HepG2 (cell line): ENCODE measurements at regions not wholly inside any gene's neighbourhood (a gene's known extent, or its start where the extent isn't known, plus 50 kb on each side); places are given as distances from the start of the nearest gene placed in this dataset.

Source experiments
- ATAC-seq: fragments of 200-7000 bp; cut with Tn5 transposase; 3 replicates; pipeline ENCODE4 v1.9.1; 2020; ENCODE audit warnings: mild to moderate bottlenecking, moderate library complexity
- BruUV-seq: library from RNA; stranded (reverse); fragments of 400-500 nt; replicated peaks from 2 replicates; lab custom pipeline; 2021; lab: Mats Ljungman, UMichigan
- CTCF ChIA-PET: fragments of 300-600 bp; formaldehyde crosslinking; extraction: SDS; loops from one replicate; lab custom pipeline; 2021; ENCODE audit warnings: low total read pairs, inconsistent platforms, low intra/inter-chr PET ratio; lab: Yijun Ruan, JAX
- POLR2A ChIA-PET: fragments of 350-600 bp; sonication (Branson Sonifier 250); formaldehyde crosslinking; loops from one replicate; lab custom pipeline; 2020; ENCODE audit warnings: antibody characterized with exemption, inconsistent platforms; lab: Yijun Ruan, JAX
- DNase-seq: peaks from one replicate; pipeline ENCODE4 v3.0.0-alpha.2; 2015; ENCODE audit warnings: low spot score
- FAIRE-seq: peaks from 3 replicates; lab custom pipeline; 2011; peaks lifted over from hg19 to GRCh38; lab: Jason Lieb, UNC
- H2AFZ ChIP-seq: one replicate; pipeline ENCODE4 v1.6.1; 2011; ENCODE audit warnings: low read length, inconsistent platforms
- H3K27ac ChIP-seq: fragments of 300-600 bp; 3 replicates; pipeline ENCODE4 v1.8.0; 2011; ENCODE audit warnings: mixed run types, mild to moderate bottlenecking, mixed read lengths, low read length, inconsistent platforms; ENCODE audit not compliant: insufficient read depth; ENCODE audit errors: extremely low read length
- H3K27me3 ChIP-seq, 2 experiments: fragments of 200-600 bp in 1 of 2; 2 replicates in 1 of 2; 3 replicates in 1 of 2; pipeline versions ENCODE4 v1.6.0 to v1.8.0; 2011; ENCODE audit warnings: low read length in 2 of 2, mild to moderate bottlenecking in 2 of 2, moderate library complexity in 2 of 2, inconsistent platforms in 1 of 2; ENCODE audit not compliant: insufficient read depth in 2 of 2, control insufficient read depth in 1 of 2
- H3K36me3 ChIP-seq, 2 experiments: fragments of 200-600 bp in 1 of 2; replicated peaks in 1 of 2; 2 replicates in 1 of 2; 3 replicates in 1 of 2; pipeline versions ENCODE4 v1.5.1 to v1.8.0; 2011; ENCODE audit warnings: low read length in 2 of 2, inconsistent platforms in 1 of 2; ENCODE audit not compliant: insufficient read depth in 2 of 2, control insufficient read depth in 1 of 2
- H3K4me1 ChIP-seq: 2 replicates; pipeline ENCODE4 v1.5.1; 2012; ENCODE audit warnings: low read length, inconsistent platforms; ENCODE audit not compliant: insufficient read depth
- H3K4me2 ChIP-seq: 2 replicates; pipeline ENCODE4 v1.6.0; 2011; ENCODE audit warnings: low read depth, low read length, inconsistent platforms
- H3K4me3 ChIP-seq, 3 experiments: fragments of 200-600 bp in 1 of 3; sonication (generic), shearing (Covaris generic) in 1 of 3; replicated peaks in 1 of 3; 2 replicates each; pipeline ENCODE4 v1.5.1; 2011 to 2016; ENCODE audit warnings: low read length in 3 of 3, inconsistent platforms in 2 of 3, low read depth in 2 of 3, mild to moderate bottlenecking in 2 of 3, control low read depth in 1 of 3, mixed read lengths in 1 of 3; ENCODE audit not compliant: insufficient read depth in 1 of 3
- H3K79me2 ChIP-seq: one replicate; pipeline ENCODE4 v1.6.1; 2011; ENCODE audit warnings: low read length, inconsistent platforms; ENCODE audit not compliant: insufficient read depth
- H3K9ac ChIP-seq: 2 replicates; pipeline ENCODE4 v1.6.0; 2011; ENCODE audit warnings: mild to moderate bottlenecking, low read depth, low read length, inconsistent platforms; ENCODE audit not compliant: insufficient read depth
- H3K9me3 ChIP-seq: 2 replicates; pipeline ENCODE4 v1.5.1; 2012; ENCODE audit warnings: mild to moderate bottlenecking, low read length
- H4K20me1 ChIP-seq: 2 replicates; pipeline ENCODE4 v1.6.0; 2011; ENCODE audit warnings: inconsistent platforms, mild to moderate bottlenecking, low read length, moderate library complexity; ENCODE audit not compliant: insufficient read depth
- ARID3A ChIP-seq: IDR thresholded peaks from 2 replicates; pipeline ENCODE4 v1.6.1; 2012; ENCODE audit warnings: low read depth, low read length, improper control_type of control experiment
- MNT ChIP-seq: fragments of 450-650 bp; IDR thresholded peaks from 2 replicates; pipeline ENCODE4 v1.6.1; 2016
- NFATC3 ChIP-seq: sonication (generic); formaldehyde crosslinking; IDR thresholded peaks from 2 replicates; pipeline ENCODE4 v1.5.1; 2020; ENCODE audit warnings: mild to moderate bottlenecking, missing genetic modification reagents
- PCBP1 ChIP-seq: fragments of 200-400 bp; formaldehyde crosslinking; IDR thresholded peaks from 2 replicates; pipeline ENCODE4 v1.6.1; 2017; ENCODE audit warnings: mild to moderate bottlenecking, low read depth, low read length, borderline replicate concordance
- POLR2AphosphoS2 ChIP-seq: IDR thresholded peaks from 2 replicates; pipeline ENCODE4 v1.6.1; 2011; ENCODE audit warnings: low read depth, low read length, improper control_type of control experiment
- SP1 ChIP-seq, 2 experiments: fragments of 450-650 bp in 1 of 2; sonication (generic) in 1 of 2; formaldehyde crosslinking in 1 of 2; IDR thresholded peaks; 2 replicates each; pipeline versions ENCODE4 v1.4.0 to v1.6.1; 2016 to 2020; ENCODE audit warnings: missing genetic modification reagents in 1 of 2
- ZBTB4 ChIP-seq: sonication (generic); formaldehyde crosslinking; IDR thresholded peaks from 2 replicates; pipeline ENCODE4 v1.4.0; 2020; ENCODE audit warnings: missing genetic modification reagents, mild to moderate bottlenecking, borderline replicate concordance
- ZFY ChIP-seq: sonication (generic); formaldehyde crosslinking; IDR thresholded peaks from 2 replicates; pipeline ENCODE4 v1.4.0; 2020; ENCODE audit warnings: missing genetic modification reagents
- ZNF101 ChIP-seq: sonication (generic); formaldehyde crosslinking; IDR thresholded peaks from 2 replicates; pipeline ENCODE4 v1.4.0; 2020; ENCODE audit warnings: mild to moderate bottlenecking, low read depth, missing genetic modification reagents, borderline replicate concordance
- ZNF639 ChIP-seq: conservative IDR thresholded peaks from 2 replicates; pipeline ENCODE4 v1.6.1; 2018; ENCODE audit warnings: missing genetic modification reagents
- ZNF687 ChIP-seq: sonication (generic); formaldehyde crosslinking; IDR thresholded peaks from 2 replicates; pipeline ENCODE4 v1.5.1; 2020; ENCODE audit warnings: mild to moderate bottlenecking, missing genetic modification reagents, moderate library complexity
- ZNF775 ChIP-seq: sonication (generic); formaldehyde crosslinking; IDR thresholded peaks from 2 replicates; pipeline ENCODE4 v1.4.0; 2020; ENCODE audit warnings: missing genetic modification reagents, mild to moderate bottlenecking, moderate library complexity, borderline replicate concordance
- WGBS: methylation state at CpG from one replicate; pipeline ENCODE4 v1.1.6; 2017; ENCODE audit warnings: low lambda C conversion rate; 5-methylcytosine and 5-hydroxymethylcytosine counted together
- in situ Hi-C: cut with HindIII; loops from 2 replicates; pipeline ENCODE4 v1.10.0; 2017; ENCODE audit warnings: low pct_unique_long_range_greater_than_20kb; ENCODE audit not compliant: extremely low pct_ligation_motif_present
- intact Hi-C: fragments of 100-400 bp; cut with micrococcal nuclease; formaldehyde crosslinking; loops from one replicate; pipeline ENCODE4 v1.10.0; 2022; ENCODE audit not compliant: unreplicated experiment

- ATAC-seq (peak; percentile 98), DNase-seq (peak; percentile 80), FAIRE-seq (peak; percentile 79)
- Histone ChIP-seq H3K4me2 (peak overlapping the region; percentile 68), H3K27ac (peak overlapping the region; percentile 52), H3K36me3 (no peaks in the 10 kb centered on the region), H3K4me1 (peaks cover 22% of the 10 kb centered on the region), H3K4me3 (no peak overlapping the region), H3K9ac (no peak overlapping the region), H3K9me3 (no peaks in the 10 kb centered on the region), H2AFZ (no peak overlapping the region), H3K27me3 (no peaks in the 10 kb centered on the region), H4K20me1 (no peaks in the 10 kb centered on the region), H3K79me2 (no peaks in the 10 kb centered on the region)
- intact Hi-C loops (loop anchor here (10.0 kb wide), 1 partner anchor 378 kb away; no protein-coding TSS in a partner anchor), in situ Hi-C loops (no loop called here)
- CTCF ChIA-PET, result no interaction called here
- 3% methylated on average over 6 of the region's 6 CpGs for WGBS
- POLR2A ChIA-PET, result no interaction called here
- no TSS peak for BruUV-seq
- TF ChIP-seq ZNF687 (CRISPR knock-in tag) (no peak), ZFY (CRISPR knock-in tag) (no peak), ZNF101 (CRISPR knock-in tag) (no peak), ZBTB4 (CRISPR knock-in tag) (no peak), PCBP1 (no peak), ZNF775 (CRISPR knock-in tag) (no peak), MNT (no peak), ARID3A (0 out of 2 replicates have a peak, but pooled peaks have one; percentile 18), ZNF639 (CRISPR knock-in tag) (no peak), NFATC3 (CRISPR knock-in tag) (no peak), POLR2AphosphoS2 (no peak), SP1 (IDR thresholded peaks at IDR 0.05) (no peak), SP1 (CRISPR knock-in tag; IDR thresholded peaks at IDR 0.05) (no peak)
Observed at GRCh38 chr7:41316410-41316809, 386.5 kb downstream of the INHBA start.
